ENCODE measurements at regions not wholly inside any gene's neighbourhood (a gene's known extent, or its start where the extent isn't known, plus 50 kb on each side); places are given as distances from the start of the nearest gene placed in this dataset.
"Not testable (repeated sequence)": the region's sequence is repeated elsewhere in the genome, so short reads cannot be mapped to it uniquely, and the experiment has no call there.

GRCh38 chrY:16243322-16243721 is 1636.7 kb downstream of the CDY2B start:
- TF ChIP-seq CTCF, POLR2A (IDR thresholded peaks at IDR 0.05): not testable (repeated sequence)

Data from right lobe of liver (tissue), 4 donors.